Adrenal gland (tissue), 9 donors: ENCODE measurements at regions not wholly inside any gene's neighbourhood (a gene's known extent, or its start where the extent isn't known, plus 50 kb on each side); places are given as distances from the start of the nearest gene placed in this dataset.

ENCODE experiments used
- DNase-seq, 7 donors: peaks; one replicate each; pipeline ENCODE4 v3.0.0-alpha.2; 2019 to 2020
- H3K27ac ChIP-seq, 5 donors: fragments of 200-600 bp; sonication (generic) in 4 of 5; 1 replicate in 3 of 5; 2 replicates in 2 of 5; pipeline versions ENCODE4 v1.5.1 to v1.8.0; 2016 to 2020; ENCODE audit warnings: mild to moderate bottlenecking in 1 of 5
- H3K27me3 ChIP-seq: fragments of 200-600 bp; 2 replicates; pipeline ENCODE4 v1.8.0; 2021
- H3K36me3 ChIP-seq, 2 donors: fragments of 200-600 bp; replicated peaks in 1 of 2; 1 replicate in 1 of 2; 2 replicates in 1 of 2; pipeline versions ENCODE4 v1.5.1 to v1.8.0; 2018 to 2022
- H3K4me1 ChIP-seq, 2 donors: fragments of 200-600 bp; replicated peaks in 1 of 2; 1 replicate in 1 of 2; 2 replicates in 1 of 2; pipeline versions ENCODE4 v1.5.1 to v1.8.0; 2018 to 2021
- H3K4me3 ChIP-seq, 4 donors: fragments of 200-600 bp; sonication (generic) in 3 of 4; one replicate each; pipeline ENCODE4 v1.5.1; 2016 to 2018
- H3K9me3 ChIP-seq, 3 donors: fragments of 200-600 bp; sonication (generic) in 1 of 3; replicated peaks in 1 of 3; 1 replicate in 2 of 3; 2 replicates in 1 of 3; pipeline versions ENCODE4 v1.5.1 to v1.8.0; 2016 to 2021
- CTCF ChIP-seq, 6 experiments: fragments of 450-650 bp in 4 of 6; fragments of 200-600 bp in 2 of 6; sonication (generic) in 1 of 6; IDR thresholded peaks; 1 replicate in 5 of 6; 2 replicates in 1 of 6; pipeline versions ENCODE4 v1.5.1 to v1.8.0; 2016 to 2021; ENCODE audit warnings: antibody characterized with exemption in 6 of 6, mild to moderate bottlenecking in 2 of 6, moderate library complexity in 1 of 6
- POLR2A ChIP-seq, 2 donors: fragments of 450-650 bp; IDR thresholded peaks; one replicate each; pipeline ENCODE4 v1.6.1; 2017; ENCODE audit warnings: antibody characterized with exemption in 2 of 2, mild to moderate bottlenecking in 2 of 2, moderate library complexity in 1 of 2
- WGBS, 4 donors: extraction: QIAGEN DNeasy Blood & Tissue Kit in 2 of 4; methylation state at CpG; one replicate each; pipeline versions ENCODE4 v1.1.5 to v1.1.7; 2013 to 2017; 5-methylcytosine and 5-hydroxymethylcytosine counted together
- intact Hi-C, 2 donors: fragments of 100-400 bp; cut with DNase I; formaldehyde crosslinking; loops; one replicate each; pipeline versions ENCODE4 v1.14.1 to v1.15.0; 2022 to 2023
- donor health status: healthy with polysubstance abuse.
- donor health status: Bipolar disorder and iron deficiency.
- donor health status: DM: yes; HTN: yes; CAD: no.
- donor health status: DM: no; HTN: no; CAD: no.
- donor health status: DM: no; HTN: no; CAD: no.

GRCh38 chr4:138407329-138407728 lies 165.2 kb upstream of the SLC7A11 start:
- H3K4me3 ChIP-seq = no peak overlapping the region
- H3K36me3 ChIP-seq = no peaks in the 10 kb centered on the region
- intact Hi-C loops = no loop called here
- TF ChIP-seq POLR2A (IDR thresholded peaks at IDR 0.05) = no peak
- WGBS, 4 donors = 54 to 62% (median 55%) methylated on average over 3 of the region's 3 CpGs
- H3K9me3 ChIP-seq = no peaks in the 10 kb centered on the region
- peaks cover 0 to 13% of the 10 kb centered on the region in 2 donors for H3K4me1 ChIP-seq
- no peak for DNase-seq
- H3K27me3 ChIP-seq = no peaks in the 10 kb centered on the region
- no peak overlapping the region for H3K27ac ChIP-seq

GRCh38 chr4:138406876-138407275 lies 164.7 kb upstream of the SLC7A11 start:
- Histone ChIP-seq H3K27ac (no peak overlapping the region), H3K4me3 (no peak overlapping the region), H3K36me3 (no peaks in the 10 kb centered on the region), H3K9me3 (no peaks in the 10 kb centered on the region), H3K27me3 (no peaks in the 10 kb centered on the region), H3K4me1 (peaks cover 0 to 13% of the 10 kb centered on the region in 2 donors)
- TF ChIP-seq CTCF (IDR thresholded peaks at IDR 0.05) (no peak), POLR2A (IDR thresholded peaks at IDR 0.05) (no peak)
- no peak for DNase-seq
- intact Hi-C loops = no loop called here
- WGBS, 4 donors = 0 to 24% (median 9%) methylated on average over 1 of the region's 1 CpG

- no peaks in the 10 kb centered on the region for H3K27me3 ChIP-seq
- intact Hi-C loops = no loop called here
- H3K4me3 ChIP-seq = no peak overlapping the region
- 63 to 78% (median 70%) methylated on average over 1 of the region's 1 CpG for WGBS, 4 donors
- no peak for DNase-seq
- H3K9me3 ChIP-seq = no peaks in the 10 kb centered on the region
- no peak for TF ChIP-seq CTCF (IDR thresholded peaks at IDR 0.05)
- TF ChIP-seq POLR2A (IDR thresholded peaks at IDR 0.05) = no peak
- H3K27ac ChIP-seq = no peak overlapping the region
- peaks cover 0 to 18% of the 10 kb centered on the region in 2 donors for H3K4me1 ChIP-seq
- H3K36me3 ChIP-seq = no peaks in the 10 kb centered on the region
Measured at GRCh38 chr4:138405934-138406567, 163.9 kb upstream of the SLC7A11 start.

GRCh38 chr4:138405466-138405891 lies 163.3 kb upstream of the SLC7A11 start:
- Histone ChIP-seq H3K9me3 (no peaks in the 10 kb centered on the region), H3K27ac (no peak overlapping the region), H3K4me1 (peaks cover 0 to 23% of the 10 kb centered on the region in 2 donors), H3K4me3 (no peak overlapping the region), H3K36me3 (no peaks in the 10 kb centered on the region), H3K27me3 (no peaks in the 10 kb centered on the region)
- DNase-seq = peak in 1 of 7 donors; percentile 54
- TF ChIP-seq CTCF (IDR thresholded peaks at IDR 0.05) = no peak
- TF ChIP-seq POLR2A (IDR thresholded peaks at IDR 0.05) = no peak
- intact Hi-C loops = no loop called here

GRCh38 chr4:138404801-138405200 lies 162.7 kb upstream of the SLC7A11 start:
- TF ChIP-seq POLR2A (IDR thresholded peaks at IDR 0.05) = no peak
- no peak for TF ChIP-seq CTCF (IDR thresholded peaks at IDR 0.05)
- no peaks in the 10 kb centered on the region for H3K36me3 ChIP-seq
- 89 to 97% (median 93%) methylated on average over 1 of the region's 1 CpG for WGBS, 4 donors
- no peak overlapping the region for H3K4me3 ChIP-seq
- no peak overlapping the region for H3K27ac ChIP-seq
- H3K4me1 ChIP-seq = peaks cover 0 to 23% of the 10 kb centered on the region in 2 donors
- H3K27me3 ChIP-seq = no peaks in the 10 kb centered on the region
- DNase-seq = no peak
- intact Hi-C loops = no loop called here
- no peaks in the 10 kb centered on the region for H3K9me3 ChIP-seq
